ENCODE measurements at regions not wholly inside any gene's neighbourhood (a gene's known extent, or its start where the extent isn't known, plus 50 kb on each side); places are given as distances from the start of the nearest gene placed in this dataset.

GRCh38 chr4:78704981-78705683 is 71.0 kb upstream of the BMP2K start:
- TF ChIP-seq POLR2A (IDR thresholded peaks at IDR 0.05) (no peak), CTCF (IDR thresholded peaks at IDR 0.05 in 4 of 5, conservative IDR thresholded peaks at IDR 0.05 in 1 of 5) (no peak)
